H1 (cell line): ENCODE measurements at regions not wholly inside any gene's neighbourhood (a gene's known extent, or its start where the extent isn't known, plus 50 kb on each side); places are given as distances from the start of the nearest gene placed in this dataset.

Source experiments
- ASH2L ChIP-seq: fragments of 200-600, 300-600 bp; sonication (generic); IDR thresholded peaks from one replicate; pipeline ENCODE4 v1.7.1; 2017; ENCODE audit warnings: low read length
- CTBP2 ChIP-seq: IDR thresholded peaks from 2 replicates; pipeline ENCODE4 v1.7.0; 2011; ENCODE audit warnings: borderline replicate concordance, mild to moderate bottlenecking, moderate library complexity, mixed read lengths, low read length; ENCODE audit not compliant: insufficient read depth, insufficient read length
- HDAC6 ChIP-seq: IDR thresholded peaks from one replicate; pipeline ENCODE4 v1.7.1; 2012; ENCODE audit warnings: low read depth, mild to moderate bottlenecking, inconsistent platforms, low read length, moderate library complexity
- JUND ChIP-seq: IDR thresholded peaks from 2 replicates; pipeline ENCODE4 v1.6.1; 2011; ENCODE audit warnings: mild to moderate bottlenecking, improper control_type of control experiment, low read length
- NRF1 ChIP-seq: IDR thresholded peaks from 2 replicates; pipeline ENCODE4 v1.6.1; 2011; ENCODE audit warnings: mild to moderate bottlenecking, low read depth, low read length, improper control_type of control experiment
- POLR2AphosphoS5 ChIP-seq: IDR thresholded peaks from 2 replicates; pipeline ENCODE4 v1.6.1; 2011; ENCODE audit warnings: low read depth, low read length
- RXRA ChIP-seq: IDR thresholded peaks from 2 replicates; pipeline ENCODE4 v1.6.1; 2011; ENCODE audit warnings: low read depth, mild to moderate bottlenecking, low read length, moderate library complexity; ENCODE audit not compliant: insufficient read depth
- SIN3A ChIP-seq, 2 experiments: IDR thresholded peaks in 1 of 2; conservative IDR thresholded peaks in 1 of 2; 2 replicates each; pipeline ENCODE4 v1.6.1; 2011 to 2012; ENCODE audit warnings: low read length in 2 of 2, improper control_type of control experiment in 1 of 2, low read depth in 1 of 2, mild to moderate bottlenecking in 1 of 2
- TCF12 ChIP-seq: IDR thresholded peaks from 2 replicates; pipeline ENCODE4 v1.6.1; 2011; ENCODE audit warnings: low read depth, mild to moderate bottlenecking, low read length
- ZNF274 ChIP-seq: IDR thresholded peaks from 2 replicates; pipeline ENCODE4 v1.7.0; 2012; ENCODE audit warnings: low read length, borderline replicate concordance; ENCODE audit errors: extremely low read depth

- no peak for TF ChIP-seq RXRA
- TF ChIP-seq ZNF274 = no peak
- no peak for TF ChIP-seq TCF12
- no peak for TF ChIP-seq HDAC6
- TF ChIP-seq NRF1 = no peak
- no peak for TF ChIP-seq POLR2AphosphoS5
- TF ChIP-seq ASH2L = no peak
- TF ChIP-seq SIN3A (conservative IDR thresholded peaks at IDR 0.05 in 1 of 2, IDR thresholded peaks at IDR 0.05 in 1 of 2; ENCODE audit: low read depth in 1 of 2, low read length in 2 of 2) = no peak
- TF ChIP-seq CTBP2 = no peak
- TF ChIP-seq JUND = no peak
Observed at GRCh38 chr6:56862415-56863175, 92.3 kb upstream of the BEND6 start (continued).
